NCI-H748 (cell line): ENCODE measurements at regions not wholly inside any gene's neighbourhood (a gene's known extent, or its start where the extent isn't known, plus 50 kb on each side); places are given as distances from the start of the nearest gene placed in this dataset.
A peak's percentile ranks its signal among the peaks of the same experiment; 100 is the strongest.
"Not testable (repeated sequence)": the region's sequence is repeated elsewhere in the genome, so short reads cannot be mapped to it uniquely, and the experiment has no call there.

Source experiments
- DNase-seq: peaks from one replicate; lab custom pipeline; 2025; ENCODE audit not compliant: unreplicated experiment; lab: John Stamatoyannopoulos, UW

- DNase-seq: no peak
These were observed 85.7 kb upstream of the FBXL17 start for GRCh38 chr5:108467563-108467962.

- no peak for DNase-seq
These were observed 79.9 kb upstream of the FBXL17 start for GRCh38 chr5:108461628-108462367.

GRCh38 chr5:108459769-108460168 is 77.9 kb upstream of the FBXL17 start:
- peak; percentile 8 for DNase-seq

DNA sequence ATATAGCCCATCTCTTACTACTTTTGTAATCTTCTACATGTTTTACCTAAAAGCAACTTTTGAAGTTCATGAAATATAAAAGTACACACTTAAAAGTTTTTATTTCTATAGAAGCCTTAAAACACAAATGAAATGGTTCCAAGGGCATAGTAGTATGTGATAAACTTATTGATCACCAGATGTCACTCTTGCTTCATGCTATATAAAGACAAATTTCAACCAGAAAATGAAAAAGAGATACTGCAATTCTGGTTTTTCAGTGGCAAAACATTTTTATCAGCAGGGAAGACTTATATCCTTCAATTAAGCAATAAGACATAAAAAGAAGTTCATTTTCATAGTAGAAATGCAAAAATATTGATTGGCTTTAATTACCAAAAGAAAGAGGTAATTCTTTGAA is 69.4 kb upstream of the FBXL17 start:
- no peak for DNase-seq

- DNase-seq: not testable (repeated sequence)
These were observed 62.2 kb upstream of the FBXL17 start for GRCh38 chr5:108444130-108444529.

DNA sequence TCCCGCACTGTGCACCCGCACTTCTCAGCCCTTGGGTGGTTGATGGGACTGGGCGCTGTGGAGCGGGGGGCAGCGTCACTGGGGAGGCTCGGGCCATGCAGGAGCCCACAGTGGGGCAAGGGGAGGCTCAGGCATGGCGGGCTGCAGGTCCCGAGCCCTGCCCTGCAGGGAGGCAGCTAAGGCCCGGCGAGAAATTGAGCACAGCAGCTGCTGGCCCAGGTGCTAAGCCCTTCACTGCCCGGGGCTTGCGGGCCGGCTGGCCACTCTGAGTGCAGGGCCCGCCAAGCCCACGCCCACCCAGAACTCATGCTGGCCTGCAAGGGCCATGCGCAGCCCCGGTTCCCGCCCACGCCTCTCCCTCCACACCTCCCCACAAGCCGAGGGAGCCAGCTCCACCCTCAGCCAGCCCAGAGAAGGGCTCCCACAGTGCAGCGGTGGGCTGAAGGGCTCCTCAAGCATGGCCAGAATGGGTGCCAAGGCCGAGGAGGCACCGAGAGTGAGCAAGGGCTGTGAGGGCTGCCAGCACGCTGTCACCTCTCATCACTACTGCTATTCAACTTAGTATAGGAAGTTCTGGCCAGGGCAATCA is 60.3 kb upstream of the FBXL17 start:
- not testable (repeated sequence) for DNase-seq

DNA sequence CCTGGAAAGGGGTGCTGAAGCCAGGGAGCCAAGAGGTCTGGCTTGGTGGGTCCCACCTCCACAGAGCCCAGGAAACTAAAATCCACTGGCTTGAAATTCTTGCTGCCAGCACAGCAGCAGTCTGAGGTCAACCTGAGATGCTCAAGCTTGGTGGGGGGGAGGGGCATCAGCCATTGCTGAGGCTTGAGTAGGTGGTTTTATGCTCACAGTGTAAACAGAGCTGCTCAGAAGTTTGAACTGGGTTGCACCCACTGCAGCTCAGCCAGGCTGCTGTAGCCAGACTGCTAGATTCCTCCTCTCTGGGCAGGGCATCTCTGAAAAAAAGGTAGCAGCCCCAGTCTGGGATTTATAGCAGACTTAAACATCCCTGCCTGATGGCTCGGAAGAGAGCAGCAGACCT is 55.5 kb upstream of the FBXL17 start:
- DNase-seq: peak; percentile 8

DNA sequence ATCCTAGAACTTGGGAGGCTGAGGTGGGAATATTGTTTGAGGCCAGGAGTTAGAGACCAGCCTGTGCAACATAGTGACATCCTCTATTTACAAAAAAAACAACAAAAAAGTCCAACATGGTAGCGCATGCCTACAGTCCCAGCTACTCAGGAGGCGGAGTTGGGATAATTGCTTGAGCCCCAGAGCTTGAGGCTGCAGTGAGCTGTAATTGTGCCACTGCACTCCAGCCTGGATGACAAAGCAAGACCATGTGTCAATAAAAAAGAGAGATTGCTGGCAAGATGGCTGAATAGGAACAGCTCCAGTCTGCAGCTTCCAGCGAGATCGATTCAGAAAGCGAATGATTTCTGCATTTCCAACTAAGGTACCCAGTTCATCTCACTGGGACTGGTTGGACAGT is 54.8 kb upstream of the FBXL17 start:
- peak; percentile 13 for DNase-seq

DNA sequence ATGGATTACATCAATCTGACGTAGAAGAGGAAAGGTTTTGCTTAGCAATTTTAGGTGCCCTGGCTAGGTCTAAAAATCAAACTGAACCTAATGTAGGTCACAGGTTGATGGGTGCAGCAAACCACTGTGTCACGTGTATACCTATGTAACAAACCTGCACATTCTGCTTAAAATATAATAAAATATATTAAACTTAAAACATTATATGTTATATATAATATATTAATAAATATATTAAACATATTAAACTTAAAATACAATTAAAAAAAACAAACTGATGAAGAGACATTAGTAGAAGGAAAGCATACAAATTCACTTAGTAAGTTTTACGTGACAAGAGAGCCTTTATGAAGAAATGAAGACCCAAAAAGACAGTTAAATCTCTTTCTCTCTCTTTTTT is 51.7 kb upstream of the FBXL17 start:
- DNase-seq: no peak

DNA sequence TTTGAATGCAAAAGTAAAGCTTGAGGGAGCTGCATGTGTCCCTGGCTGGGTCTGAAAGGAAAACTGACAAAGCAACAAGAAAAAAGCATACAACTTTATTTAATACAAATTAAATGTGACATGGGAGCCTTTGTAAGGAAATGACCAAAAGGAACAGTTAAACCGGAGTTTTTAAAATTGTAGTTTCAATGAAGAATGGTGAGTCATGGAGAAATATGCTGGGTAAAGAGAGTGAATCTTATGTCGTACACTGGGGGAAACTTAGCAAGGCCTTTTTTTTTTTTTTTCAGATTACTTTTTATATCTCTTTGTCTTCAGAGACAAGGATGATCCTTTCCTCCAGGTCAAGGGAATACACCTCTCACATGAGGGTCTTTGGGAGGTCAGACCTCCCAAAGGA is 50.1 kb upstream of the FBXL17 start:
- DNase-seq: no peak
